GM10248 (cell line): ENCODE measurements at regions not wholly inside any gene's neighbourhood (a gene's known extent, or its start where the extent isn't known, plus 50 kb on each side); places are given as distances from the start of the nearest gene placed in this dataset.

ENCODE experiments used
- CTCF ChIA-PET: fragments of 300-600 bp; sonication (Branson Sonifier 250); formaldehyde crosslinking; extraction: SDS; loops from one replicate; lab custom pipeline; 2021; ENCODE audit warnings: antibody characterized with exemption; lab: Yijun Ruan, JAX
- POLR2A ChIA-PET: fragments of 350-650 bp; sonication (Branson Sonifier 250); formaldehyde crosslinking; extraction: SDS; loops from one replicate; lab custom pipeline; 2020; ENCODE audit warnings: antibody characterized with exemption; lab: Yijun Ruan, JAX
- DNase-seq: peaks from one replicate; pipeline ENCODE4 v3.0.0; 2012; ENCODE audit errors: extremely low spot score
- CTCF ChIP-seq: IDR thresholded peaks from 2 replicates; pipeline ENCODE4 v1.5.1; 2012; ENCODE audit warnings: mild to moderate bottlenecking, low read depth; ENCODE audit errors: extremely low read depth, missing control alignments, control extremely low read depth

- TF ChIP-seq CTCF: no peak
These were observed 458.6 kb upstream of the NWD2 start for GRCh38 chr4:36785973-36786372.

GRCh38 chr4:36786519-36786918, 458.0 kb upstream of the NWD2 start:
- no peak for DNase-seq
- no peak for TF ChIP-seq CTCF
- ChIA-PET CTCF (no interaction called here), POLR2A (no interaction called here)

More at GRCh38 chr4:36785973-36786372, 458.6 kb upstream of the NWD2 start:
- ChIA-PET CTCF (interaction anchor here (1.2 to 1.6 kb wide), 2 partner anchors 20 to 69 kb away, joined by 3 read pairs; no protein-coding TSS in a partner anchor), POLR2A (no interaction called here)
- DNase-seq: no peak

- no peak for TF ChIP-seq CTCF
- POLR2A ChIA-PET: no interaction called here
- no peak for DNase-seq
- CTCF ChIA-PET: no interaction called here
These were observed 449.8 kb upstream of the NWD2 start for GRCh38 chr4:36794716-36795115.

- no peak for DNase-seq
- CTCF ChIA-PET: no interaction called here
- POLR2A ChIA-PET: no interaction called here
- TF ChIP-seq CTCF: no peak
These were observed 432.4 kb upstream of the NWD2 start for GRCh38 chr4:36812149-36812548.

GRCh38 chr4:36815536-36815935, 429.0 kb upstream of the NWD2 start:
- no peak for DNase-seq
- POLR2A ChIA-PET: no interaction called here

GRCh38 chr4:36823199-36823967, 421.2 kb upstream of the NWD2 start:
- no peak for TF ChIP-seq CTCF
- no peak for DNase-seq

More at GRCh38 chr4:36815536-36815935, 429.0 kb upstream of the NWD2 start:
- TF ChIP-seq CTCF: no peak
- CTCF ChIA-PET: no interaction called here

More at GRCh38 chr4:36823199-36823967, 421.2 kb upstream of the NWD2 start:
- CTCF ChIA-PET: interaction anchor here (1.4 kb wide), 1 partner anchor 10 kb away, joined by 3 read pairs; no protein-coding TSS in a partner anchor
- POLR2A ChIA-PET: no interaction called here
